ELR (cell line): ENCODE measurements at regions not wholly inside any gene's neighbourhood (a gene's known extent, or its start where the extent isn't known, plus 50 kb on each side); places are given as distances from the start of the nearest gene placed in this dataset.
"Not testable (repeated sequence)": the region's sequence is repeated elsewhere in the genome, so short reads cannot be mapped to it uniquely, and the experiment has no call there.

Experiments
- DNase-seq: peaks from one replicate; pipeline ENCODE4 v3.0.0-alpha.2; 2015; ENCODE audit warnings: low read depth

DNA sequence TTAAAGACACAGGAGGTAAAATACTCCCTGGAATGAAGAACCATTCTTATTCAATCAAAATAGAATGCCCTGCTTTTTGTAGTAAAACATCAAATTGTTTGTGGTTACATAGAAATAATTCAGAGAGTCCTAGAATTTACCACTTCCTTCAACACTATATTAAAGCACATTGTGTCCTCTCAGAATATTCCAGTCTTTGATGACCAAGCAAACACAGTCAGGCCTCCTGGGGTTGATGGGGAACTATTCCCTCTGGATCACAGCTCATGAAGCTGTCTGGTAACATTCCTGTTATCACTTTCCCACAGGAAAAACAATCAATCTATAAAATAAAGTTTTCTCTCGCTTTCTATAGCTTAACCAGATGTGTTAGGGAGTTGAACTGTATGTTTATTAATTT, 389.3 kb downstream of the KCNA4 start:
- no peak for DNase-seq

DNA sequence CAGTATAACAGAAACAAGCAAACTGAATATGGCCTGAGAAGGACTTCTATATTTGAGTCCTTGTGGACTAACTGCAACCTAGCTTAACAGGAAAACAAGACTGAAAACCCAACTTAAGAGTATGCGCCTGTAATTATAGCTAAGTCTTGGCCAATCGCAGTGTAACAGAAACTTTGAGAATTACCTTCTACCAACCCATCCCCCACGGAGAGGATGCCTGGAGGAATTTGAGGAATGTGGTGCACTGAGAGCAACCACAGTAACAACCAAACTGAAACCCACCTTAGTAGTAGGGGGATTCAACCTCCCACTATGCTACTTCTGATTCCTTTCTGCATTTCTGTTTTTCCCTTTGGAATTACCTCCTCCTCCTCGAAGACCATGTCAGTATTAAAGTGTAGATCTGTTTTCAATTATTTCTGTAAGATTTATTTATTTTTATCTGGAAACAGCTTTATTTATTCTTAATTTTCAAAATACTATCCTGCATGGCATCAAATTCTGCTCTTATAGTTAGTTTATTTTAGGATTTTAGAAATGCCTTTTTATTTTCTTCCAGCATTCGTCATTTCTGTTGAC, 393.6 kb downstream of the KCNA4 start:
- no peak for DNase-seq

- DNase-seq: no peak
These were observed 400.2 kb downstream of the KCNA4 start for GRCh38 chr11:29616611-29617010.

DNA sequence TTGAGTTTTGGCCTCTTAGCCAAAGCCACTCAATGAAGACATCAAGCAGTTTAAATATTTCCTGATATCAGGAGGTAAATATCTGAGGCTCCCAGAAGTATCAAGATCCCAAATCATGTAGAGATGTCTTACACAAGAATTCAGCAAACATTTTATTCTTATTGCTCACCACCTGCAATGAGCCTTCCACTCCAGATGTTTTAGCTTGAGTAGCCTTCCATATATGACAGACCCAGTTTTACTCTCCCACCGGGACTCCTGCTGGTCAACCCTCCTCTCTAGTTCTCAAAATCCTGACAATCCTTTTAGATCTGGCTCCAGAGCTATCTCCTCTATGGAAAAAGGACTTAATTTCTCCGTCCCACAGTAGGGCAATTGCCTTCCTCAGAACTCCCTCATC, 404.4 kb downstream of the KCNA4 start:
- DNase-seq: no peak

GRCh38 chr11:29606330-29607031, 410.3 kb downstream of the KCNA4 start:
- DNase-seq: no peak

DNA sequence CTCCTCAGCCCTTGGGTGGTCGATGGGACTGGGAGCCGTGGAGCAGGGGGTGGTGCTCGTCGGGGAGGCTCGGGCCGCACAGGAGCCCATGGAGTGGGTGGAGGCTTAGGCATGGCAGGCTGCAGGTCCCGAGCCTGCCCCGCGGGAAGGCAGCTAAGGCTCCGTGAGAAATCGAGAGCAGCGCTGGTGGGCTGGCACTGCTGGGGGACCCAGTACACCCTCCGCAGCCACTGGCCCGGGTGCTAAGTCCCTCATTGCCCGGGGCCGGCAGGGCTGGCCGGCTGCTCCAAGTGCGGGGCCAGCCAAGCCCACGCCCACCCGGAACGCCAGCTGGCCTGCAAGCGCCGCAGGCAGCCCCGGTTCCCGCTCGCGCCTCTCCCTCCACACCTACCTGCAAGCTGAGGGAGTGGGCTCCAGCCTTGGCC, 416.7 kb downstream of the KCNA4 start:
- not testable (repeated sequence) for DNase-seq

GRCh38 chr11:29584342-29584741, 432.5 kb downstream of the KCNA4 start:
- no peak for DNase-seq

DNA sequence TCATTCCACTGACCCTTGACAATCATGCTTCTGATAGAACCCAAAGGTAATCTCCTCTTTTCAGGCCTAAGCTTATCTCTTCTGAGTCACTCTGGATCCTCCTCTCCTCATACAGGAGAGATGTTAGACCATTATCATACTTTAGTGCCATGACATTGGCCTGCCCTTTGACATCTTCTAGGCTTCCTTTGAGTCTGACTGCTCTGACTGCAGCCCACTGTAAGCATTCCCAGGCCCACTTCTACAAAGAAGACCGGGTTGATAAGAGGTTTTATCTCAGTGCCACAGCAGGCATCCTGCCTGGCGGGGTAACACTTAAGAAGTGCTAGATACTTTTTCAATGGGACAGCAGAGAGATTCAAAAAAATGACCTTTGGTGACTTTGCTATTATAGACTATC, 438.0 kb downstream of the KCNA4 start:
- no peak for DNase-seq

GRCh38 chr11:29564486-29564885, 452.3 kb downstream of the KCNA4 start:
- DNase-seq: no peak

DNA sequence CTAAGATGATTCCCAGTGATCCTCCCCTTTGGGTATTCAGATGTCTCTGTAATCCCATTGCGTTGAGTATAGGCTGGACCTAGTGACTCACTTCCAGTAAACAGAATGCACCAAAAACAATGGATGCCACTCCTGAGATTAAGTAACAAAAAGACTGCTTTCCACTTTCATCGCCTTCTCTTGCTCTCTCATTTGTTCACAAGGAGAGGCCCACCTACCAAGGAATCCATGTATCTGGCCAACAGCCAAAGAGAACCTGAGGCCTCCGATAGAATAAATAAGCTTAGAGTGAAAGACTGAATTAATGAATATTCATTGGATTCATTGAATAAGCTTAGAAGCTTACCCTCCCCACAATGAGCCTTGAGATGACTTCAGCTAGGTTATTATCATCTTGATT, 454.6 kb downstream of the KCNA4 start:
- no peak for DNase-seq

DNA sequence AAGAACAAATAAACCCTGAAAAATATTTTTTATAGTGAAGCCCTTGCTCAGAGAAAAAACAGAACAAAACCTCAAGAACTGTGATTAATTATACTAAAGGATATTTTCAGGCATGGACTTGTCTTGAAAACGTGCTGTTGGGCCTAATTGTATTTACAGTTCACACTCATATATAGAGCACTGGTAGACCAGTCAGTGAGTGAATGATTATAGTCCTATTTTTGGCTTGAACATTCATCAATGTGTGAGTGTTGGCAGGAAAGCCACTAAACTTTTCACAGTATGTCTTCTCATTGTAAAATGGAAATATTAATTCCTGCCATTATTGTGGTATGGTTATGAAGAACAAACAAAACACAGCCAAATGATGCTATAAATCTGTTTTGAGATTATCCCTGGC, 462.8 kb downstream of the KCNA4 start:
- no peak for DNase-seq

GRCh38 chr11:29538339-29539036, 478.3 kb downstream of the KCNA4 start:
- no peak for DNase-seq

DNA sequence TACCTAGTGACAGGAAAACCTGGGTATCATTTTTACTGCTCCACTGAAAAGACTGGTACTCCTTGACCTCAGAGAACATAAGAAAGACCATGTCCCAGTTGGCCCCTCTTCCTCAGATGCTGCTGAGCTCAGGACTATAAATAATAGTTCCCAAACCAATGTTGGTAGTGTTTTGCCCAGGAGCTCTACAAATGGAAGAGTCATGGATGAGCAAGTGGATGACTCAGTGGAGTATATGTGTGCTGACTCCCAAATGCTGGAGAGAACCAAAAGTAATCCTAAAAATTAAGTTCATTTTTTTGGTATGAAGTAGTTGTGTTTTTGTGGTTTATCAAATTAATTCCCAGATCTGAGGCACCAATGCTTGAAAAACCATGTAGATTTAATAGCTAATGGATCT, 482.0 kb downstream of the KCNA4 start:
- peak; percentile 24 for DNase-seq

DNA sequence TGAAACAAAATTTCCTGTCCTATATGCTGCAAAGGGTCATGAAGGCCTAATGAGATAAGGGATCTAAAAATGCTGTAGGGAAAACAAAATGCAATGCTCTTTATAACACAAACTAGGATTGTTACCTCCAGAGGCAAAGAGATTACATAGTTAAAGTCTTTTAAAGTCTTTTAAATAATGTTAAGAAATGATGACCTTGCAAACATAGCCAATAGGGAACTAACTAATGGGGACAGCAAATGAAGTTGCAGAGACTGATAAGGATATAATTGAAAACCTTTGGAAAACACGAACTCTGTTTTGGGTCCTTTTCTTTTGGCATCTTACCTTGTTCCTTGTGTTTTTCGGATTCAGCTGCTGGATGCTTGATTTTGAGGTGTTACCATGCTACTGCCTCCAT, 485.9 kb downstream of the KCNA4 start:
- no peak for DNase-seq

DNA sequence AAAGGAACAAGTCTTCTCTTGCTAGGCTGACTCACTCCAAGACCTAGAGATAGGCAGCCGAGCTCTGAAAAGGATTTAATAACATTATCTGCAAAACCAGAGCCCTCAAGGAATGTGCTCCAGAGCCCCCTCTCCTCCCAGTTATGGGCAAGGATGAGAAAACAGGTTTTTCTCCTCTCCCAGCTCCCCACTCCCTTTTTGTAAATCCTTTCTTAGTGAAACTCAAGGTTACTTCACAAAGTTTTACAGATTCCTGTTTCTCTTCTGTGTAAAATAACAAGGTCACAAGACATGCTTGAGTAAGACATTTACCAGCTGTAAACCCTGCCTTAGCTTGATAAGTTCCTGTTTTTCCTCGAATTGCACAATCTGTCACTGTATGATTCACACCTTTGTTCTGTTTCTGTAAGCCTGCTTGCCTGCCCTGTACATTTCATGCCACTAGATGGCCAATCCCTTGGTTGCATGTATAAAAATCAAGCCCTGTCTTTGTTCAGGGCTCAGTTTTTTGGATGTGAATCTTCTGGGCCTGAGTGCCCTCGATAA, 489.4 kb downstream of the KCNA4 start:
- peak; percentile 72 for DNase-seq

DNA sequence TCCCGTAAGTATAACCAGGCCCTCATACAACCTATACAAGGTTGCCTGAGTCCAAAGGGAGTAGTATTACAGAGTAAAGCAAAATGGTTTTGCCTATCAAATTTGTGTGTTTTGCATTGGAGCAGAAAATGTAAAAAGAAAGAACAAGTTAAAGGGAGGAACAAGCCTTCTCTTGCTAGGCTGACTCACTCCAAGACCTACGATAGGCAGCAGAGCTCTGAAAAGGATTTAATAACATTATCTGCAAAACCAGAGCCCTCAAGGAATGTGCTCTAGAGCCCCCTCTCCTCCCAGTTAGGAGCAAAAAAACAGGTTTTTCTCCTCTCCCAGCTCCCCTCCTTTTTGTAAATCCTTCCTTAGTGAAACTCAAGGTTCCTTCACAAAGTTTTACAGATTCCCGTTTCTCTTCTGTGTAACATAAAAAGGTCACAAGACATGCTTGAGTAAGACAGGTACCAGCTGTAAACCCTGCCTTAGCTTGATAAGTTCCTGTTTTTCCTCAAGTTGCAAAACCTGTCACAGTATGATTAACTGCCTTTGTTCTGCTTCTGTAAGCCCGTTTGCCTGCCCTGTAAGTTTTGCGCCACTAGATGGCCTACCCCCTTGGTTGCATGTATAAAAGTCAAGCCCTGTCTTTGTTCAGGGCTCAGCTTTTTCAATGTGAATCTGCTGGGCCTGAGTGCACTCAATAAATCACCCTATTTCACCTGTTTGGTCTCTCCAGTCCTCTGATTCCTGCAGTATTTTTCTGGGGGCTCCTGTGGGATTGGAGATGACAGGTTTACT, 498.2 kb downstream of the KCNA4 start:
- DNase-seq: peak; percentile 8

- DNase-seq: no peak
These were observed 505.4 kb downstream of the KCNA4 start for GRCh38 chr11:29511394-29511793.

- DNase-seq: no peak
These were observed 509.5 kb downstream of the KCNA4 start for GRCh38 chr11:29507376-29507775.

DNA sequence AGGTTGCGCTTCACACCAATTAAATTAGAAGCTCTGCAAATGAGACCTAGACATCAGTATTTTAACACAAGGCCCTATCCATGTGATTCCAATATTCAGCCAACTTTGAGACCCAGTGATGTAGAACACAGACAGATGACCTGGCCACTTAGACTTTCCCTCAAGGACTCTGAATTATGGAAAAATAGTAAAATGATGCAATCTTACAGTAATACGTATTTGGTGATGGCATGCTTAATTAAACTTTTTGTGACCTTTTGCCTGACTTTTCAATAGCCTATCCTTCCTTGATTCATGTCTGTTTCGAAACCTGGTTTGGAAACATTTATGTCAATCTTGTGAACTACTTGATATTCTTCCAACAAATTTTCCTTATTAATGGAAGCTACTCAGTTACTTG, 521.2 kb downstream of the KCNA4 start:
- DNase-seq: no peak

- DNase-seq: no peak
These were observed 525.9 kb downstream of the KCNA4 start for GRCh38 chr11:29490938-29491337.

DNA sequence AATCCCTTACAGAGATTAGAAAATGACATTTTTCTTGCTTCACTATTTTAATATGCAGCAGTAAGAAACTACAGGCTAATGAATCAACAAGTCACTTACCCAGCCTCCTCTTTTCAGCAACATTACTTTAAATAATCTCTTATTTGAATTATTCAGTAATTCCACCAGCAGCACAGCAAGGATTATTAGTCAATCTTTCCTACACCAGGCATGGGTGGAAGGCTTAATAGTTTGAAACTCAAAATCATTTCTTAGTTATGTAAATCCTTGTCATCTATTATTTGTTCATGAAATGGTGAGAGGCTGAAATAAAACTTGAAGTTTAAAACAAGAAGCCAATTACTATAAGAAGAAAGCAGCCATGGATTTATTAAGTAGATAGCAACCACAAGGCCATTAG, 530.5 kb downstream of the KCNA4 start:
- no peak for DNase-seq

GRCh38 chr11:29485641-29486040, 531.2 kb downstream of the KCNA4 start:
- no peak for DNase-seq
